ENCODE measurements at regions not wholly inside any gene's neighbourhood (a gene's known extent, or its start where the extent isn't known, plus 50 kb on each side); places are given as distances from the start of the nearest gene placed in this dataset.

DNA sequence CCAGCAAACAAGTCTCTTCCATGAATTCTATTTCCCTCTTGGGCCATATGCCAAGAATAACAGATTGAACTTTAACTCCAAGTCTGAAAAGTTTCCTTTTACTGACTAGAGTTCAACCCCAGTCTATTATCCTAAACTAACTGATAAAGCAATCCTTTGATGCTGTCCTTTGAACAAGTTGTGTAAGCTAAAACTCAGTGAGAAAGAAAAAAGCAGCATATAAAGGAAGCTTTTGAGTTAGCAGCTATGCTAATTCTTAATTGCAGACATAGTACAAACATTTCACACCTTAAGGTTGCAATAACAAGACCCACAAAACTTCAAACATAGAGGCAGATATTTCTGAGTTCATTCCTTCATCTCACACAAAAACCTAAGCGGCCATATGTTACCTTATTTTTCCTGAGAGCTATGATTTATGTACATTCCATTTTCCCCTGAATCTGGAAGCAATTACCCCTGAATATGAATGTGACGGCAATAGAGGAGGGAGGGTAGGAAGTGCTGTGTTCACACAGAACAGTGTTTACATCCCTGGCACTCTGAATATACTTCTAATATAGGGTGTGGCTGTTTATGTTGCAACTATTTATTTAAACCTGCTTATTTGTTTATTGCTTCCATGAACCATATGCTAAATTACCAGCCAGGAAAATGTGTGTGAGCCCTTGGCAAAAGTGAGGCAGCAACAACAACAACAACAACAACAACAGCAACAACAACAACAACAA is 180.6 kb downstream of the IRS1 start:
- DNase-seq = no peak

DNA sequence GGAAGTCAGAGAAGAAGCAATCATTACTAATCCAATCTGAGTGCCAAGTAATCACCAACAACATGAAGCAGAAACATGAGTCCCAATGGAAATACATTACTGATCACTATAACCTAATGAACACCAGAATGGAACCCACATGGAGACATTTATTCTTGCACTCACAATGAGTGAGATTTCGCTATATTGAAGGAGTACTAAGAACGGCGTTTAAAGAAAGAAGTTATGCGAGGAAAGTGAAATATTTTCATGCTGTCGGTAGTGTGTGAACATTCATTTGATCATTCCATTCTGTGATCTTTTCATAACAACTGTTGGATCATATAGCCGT is 181.1 kb downstream of the IRS1 start:
- DNase-seq = no peak

DNA sequence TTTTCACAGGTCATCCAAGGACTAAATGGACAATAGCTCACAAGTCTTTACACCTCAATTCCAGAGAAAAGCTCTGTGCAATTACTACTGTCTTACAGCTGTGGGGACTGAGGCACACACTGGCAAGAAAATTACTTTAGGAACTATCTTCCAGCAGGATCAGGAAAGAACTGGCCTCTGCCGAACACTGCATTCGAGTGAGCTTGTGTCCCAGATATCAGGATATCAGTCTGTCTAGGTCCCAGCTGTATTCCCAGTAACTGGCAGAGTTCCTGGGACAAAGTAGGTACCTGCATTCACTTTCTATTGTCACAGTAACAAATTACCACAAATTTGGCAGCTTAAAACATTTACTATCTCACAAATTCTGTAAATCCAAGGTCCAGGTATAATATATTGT is 183.7 kb downstream of the IRS1 start:
- DNase-seq = no peak

DNA sequence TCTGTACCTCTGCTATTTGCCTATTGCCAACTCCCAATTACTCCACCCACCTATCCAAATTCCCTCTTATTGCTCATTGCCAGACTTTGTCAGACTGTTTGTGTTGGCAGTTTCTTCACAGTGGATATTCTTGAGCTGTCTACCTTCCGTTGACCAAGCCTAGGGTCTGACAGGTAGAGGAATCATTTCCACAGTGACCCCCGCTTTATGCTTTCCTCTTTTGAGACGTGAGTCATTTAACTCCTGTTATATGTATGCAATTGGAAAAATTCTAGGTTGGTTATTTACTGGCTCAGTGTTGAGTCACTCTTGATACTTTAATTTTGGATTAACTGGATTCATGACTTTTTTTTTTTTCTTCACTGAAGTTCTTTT is 187.7 kb downstream of the IRS1 start:
- DNase-seq = no peak

DNA sequence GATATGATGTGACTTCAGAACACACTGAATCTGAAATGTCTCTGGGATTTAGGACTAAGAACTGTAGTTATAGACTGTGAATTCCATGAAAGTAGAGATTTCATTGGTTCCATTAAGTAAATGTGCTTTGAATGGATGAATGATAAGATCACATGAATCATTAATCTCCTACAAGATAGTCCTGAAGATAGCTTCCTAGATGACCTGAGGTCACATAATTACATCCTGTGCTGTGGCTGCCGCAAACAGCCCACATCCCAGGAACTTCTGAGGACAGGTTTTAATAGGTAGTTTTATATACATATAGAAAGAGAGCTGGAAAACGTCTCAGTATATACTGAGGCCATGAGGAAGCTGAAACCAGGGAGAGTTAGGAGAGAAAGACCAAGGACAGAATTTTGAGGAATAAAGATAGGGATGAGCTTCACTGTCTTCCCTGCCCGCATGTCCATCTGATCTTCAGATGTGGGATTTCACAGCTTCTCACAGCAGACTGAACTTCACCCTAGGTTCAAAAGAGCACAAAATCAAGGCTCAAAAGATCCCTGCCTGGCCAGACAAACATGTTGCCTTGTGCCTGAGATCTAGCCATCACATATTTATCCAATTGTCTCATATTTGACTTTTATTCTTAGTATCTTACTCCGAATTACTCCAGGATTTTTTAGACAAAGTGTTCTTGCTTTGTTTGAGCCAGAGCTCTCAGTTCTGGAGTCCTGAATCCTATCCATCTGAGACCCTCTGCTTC is 188.2 kb downstream of the IRS1 start:
- DNase-seq = no peak

DNA sequence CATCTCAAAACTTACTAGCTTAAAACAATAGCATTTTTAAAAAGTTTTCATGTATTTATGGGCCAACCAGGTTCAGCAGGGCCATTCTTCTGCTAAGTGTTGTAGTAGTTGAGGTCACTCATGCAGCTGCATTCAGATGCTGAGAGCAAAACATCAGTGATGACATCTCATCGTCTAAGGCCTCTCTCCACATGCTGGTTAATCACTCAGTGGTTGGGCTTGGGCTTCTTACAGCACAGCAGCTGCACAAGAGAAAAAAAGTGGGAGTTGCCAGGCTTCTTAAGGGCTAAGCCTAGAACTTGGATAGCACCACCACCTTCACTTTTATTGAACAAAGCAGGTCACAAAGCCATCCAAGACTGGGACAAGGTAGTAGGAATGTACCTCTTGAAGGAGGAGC is 190.3 kb downstream of the IRS1 start:
- DNase-seq = no peak

DNA sequence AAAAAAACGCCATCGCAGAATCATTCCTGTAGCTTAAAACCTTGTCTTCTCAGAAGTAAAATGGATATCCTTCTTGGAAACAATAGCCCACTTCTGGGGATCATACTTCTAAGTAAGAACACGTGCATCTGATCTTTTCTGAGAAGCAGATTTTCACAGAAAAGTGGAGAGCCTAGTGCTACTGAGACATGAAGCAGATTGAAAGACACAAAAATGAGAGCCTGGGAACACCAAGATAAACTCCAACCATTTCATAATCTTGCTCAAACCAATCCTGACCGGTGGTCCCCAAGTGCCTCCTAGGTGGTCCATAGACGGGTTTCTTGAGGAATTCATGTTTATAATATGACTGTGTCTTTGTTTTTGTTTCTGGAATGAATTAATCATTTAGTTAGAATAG is 191.2 kb downstream of the IRS1 start:
- DNase-seq = no peak

DNA sequence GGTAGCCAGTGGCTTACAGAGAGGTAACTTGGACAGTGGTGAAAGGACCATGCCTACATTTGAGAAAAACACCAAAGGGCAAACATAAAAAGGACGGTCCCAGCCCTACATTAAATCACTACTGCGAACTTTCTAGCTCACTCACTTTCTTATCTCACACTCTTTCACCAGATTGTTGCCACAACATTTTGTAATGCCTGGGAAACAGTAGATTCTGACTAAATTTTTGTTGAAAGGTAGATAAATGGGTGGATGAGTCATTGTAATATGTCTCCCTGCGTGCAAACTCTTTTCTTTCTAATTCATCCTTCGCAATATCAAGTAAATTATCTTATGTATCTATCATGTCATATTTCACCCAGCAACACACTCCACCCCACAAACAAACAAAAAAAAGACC is 192.2 kb downstream of the IRS1 start:
- DNase-seq = no peak

DNA sequence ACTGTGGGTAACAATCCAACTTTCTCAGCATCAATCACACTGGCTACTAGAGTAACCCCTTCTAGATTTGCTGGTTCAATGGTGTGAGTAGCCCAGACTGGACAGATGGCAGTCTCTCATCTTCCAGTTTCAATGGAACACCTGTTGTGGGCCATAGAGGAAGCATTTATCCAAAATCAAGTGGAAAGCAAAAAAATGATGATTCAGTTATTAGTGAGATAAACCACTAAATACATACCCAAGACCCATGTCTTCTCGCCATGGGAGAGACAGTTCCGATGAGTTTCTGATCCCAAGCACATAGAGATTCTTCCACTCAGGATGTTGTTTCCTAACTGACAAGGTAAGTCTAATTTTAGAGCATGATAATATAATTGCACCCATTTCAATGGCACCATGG is 194.0 kb downstream of the IRS1 start:
- DNase-seq = no peak

DNA sequence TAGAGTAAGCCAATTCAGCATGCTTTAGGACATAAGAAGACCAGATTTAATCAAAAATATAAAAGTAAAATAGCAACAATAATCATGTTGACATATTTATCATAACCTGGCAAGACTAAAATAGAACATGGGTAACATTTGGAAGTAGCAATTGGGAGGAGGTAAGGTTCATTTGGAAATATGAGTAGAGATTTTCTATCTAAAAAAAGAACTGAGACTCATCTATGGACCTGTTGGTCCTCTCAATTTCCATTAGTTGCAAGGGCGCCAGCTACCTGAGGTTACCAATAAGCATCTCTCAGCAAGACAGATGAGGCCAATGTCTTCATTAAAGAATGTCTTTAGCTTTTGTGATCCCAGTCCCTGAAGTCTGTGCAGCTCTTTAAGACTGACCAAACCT is 196.0 kb downstream of the IRS1 start:
- no peak for DNase-seq

DNA sequence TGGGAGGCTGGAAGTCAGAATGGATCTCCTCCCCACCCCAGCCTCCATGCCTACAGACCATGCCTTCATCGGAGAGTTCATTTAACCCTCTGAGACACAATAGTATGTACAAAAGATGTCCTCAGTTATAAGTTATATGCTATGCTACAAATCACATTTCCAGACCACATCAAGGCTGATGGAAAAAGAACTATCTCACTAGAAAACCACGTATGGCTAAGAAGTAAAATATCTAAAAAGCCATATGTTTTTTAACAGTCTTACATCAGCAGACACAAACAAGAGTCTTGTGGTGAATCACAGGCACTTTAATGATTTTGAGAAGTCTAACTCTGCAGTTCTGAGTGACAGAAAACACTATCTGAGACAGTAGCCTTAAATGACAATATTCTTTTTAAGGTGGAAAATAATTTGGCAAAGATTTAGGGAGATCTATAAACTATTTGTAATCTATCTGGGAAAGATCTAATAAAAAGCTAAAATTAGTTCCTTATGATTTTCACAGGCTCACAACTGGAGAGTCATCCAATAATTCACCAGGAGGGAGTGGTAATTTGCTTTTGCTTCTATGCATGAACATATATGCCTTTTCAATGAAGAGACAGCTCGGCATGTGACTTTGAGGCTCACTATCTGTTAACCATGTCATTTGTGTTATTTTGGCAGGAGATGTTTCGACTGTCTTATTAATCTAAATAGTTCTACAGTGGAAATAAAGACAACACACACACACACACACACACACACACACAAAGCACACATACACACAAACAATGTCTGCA is 197.5 kb downstream of the IRS1 start:
- no peak for DNase-seq

DNA sequence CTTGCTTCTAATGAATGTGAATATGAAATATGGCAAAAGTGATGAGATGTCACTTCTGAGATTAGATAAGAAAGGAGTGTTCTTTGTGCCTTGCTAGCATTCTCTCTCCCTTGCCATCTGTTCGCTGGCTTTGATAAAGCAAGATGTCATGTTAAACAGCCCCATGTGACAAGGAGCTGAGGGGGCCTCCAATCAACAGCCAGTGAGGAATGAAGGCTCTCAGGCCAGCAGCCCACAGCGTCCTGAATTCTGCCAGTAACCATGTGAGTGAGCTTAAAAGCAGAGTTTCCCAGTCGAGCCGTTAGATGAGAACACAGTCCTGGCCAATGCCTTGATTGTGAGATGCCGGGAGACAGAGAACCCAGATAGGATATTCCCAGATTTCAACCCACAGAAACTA is 198.8 kb downstream of the IRS1 start:
- no peak for DNase-seq

DNA sequence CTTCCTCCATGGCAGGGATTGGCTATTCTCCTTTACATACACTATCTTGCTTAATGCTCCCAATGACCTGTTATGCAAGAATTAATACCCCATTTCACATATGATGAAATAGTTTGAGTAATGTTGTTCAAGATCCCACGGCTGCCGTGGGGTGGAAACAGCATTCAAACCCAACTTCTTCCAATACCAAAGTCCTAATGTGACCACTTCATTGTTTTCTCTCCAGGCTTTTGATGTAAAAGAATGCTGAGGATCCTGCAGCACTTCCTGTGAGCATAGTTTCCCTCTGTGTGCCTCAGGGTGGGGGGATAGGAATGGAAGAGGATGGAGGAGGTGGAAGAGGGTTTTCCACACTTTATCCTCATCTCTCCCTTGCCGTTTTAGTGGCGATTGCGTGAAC is 199.4 kb downstream of the IRS1 start:
- no peak for DNase-seq

DNA sequence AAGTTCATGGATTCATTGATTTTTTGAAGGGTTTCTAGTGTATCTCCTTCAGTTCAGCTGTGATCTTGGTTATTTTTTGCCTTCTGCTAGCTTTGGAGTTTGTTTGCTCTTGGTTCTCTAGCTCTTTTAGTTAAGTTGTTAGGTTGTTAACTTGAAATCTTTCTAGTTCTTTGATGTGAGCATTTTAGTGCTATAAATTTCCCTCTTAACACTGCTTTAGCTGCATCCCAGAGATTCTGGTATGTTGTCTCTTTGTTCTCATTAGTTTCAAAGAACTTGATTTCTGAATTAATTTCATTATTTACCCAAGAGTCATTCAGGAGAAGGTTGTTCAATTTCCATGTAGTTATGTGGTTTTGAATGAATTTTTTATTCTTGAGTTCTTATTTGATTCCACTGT is 210.6 kb downstream of the IRS1 start:
- DNase-seq = no peak

DNA sequence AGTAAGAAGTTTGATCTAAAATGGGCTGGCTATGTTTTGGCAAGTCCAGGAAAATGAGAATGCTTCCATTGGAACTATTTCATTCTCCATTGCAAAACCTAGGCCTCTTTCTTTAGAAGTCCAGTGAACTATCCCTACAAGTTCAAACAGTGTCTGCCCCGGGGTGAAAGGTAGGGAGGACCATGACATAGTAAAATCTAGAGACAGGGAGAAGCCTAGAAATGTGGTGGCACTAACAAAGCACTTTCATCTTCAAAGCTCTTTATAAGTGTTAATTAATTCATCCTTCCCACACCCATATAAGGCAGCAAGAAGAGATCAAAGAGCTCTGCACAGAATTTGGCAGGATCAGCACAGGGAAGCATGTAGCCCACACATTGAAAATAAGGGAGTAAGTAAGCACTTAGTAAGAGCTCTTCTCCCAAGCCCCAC is 214.5 kb downstream of the IRS1 start:
- no peak for DNase-seq

DNA sequence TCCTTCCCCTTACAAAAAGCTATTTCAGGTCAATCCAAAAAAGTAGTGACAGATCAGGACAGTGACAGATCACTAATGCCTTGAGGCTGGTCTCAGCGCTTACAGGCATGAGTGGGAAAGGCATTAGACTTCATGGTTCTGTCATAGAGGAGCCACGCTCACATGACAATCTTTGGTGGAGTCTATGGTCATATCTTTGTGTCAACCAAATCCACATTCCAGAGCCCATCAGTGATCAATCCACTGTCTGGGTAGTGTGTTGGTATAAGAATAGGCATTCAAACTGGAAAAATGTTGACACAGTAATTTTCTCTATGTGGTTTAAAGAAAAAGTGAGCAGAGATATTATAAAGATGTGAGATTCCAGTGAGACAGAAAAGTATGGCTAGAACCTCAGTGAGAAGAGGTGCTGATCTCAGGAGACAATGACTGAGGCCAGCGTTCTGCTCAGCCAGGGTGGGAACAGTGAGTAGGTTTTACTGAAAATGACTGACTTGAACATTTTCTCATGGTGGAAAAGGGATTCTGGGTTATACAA is 215.0 kb downstream of the IRS1 start:
- no peak for DNase-seq

DNA sequence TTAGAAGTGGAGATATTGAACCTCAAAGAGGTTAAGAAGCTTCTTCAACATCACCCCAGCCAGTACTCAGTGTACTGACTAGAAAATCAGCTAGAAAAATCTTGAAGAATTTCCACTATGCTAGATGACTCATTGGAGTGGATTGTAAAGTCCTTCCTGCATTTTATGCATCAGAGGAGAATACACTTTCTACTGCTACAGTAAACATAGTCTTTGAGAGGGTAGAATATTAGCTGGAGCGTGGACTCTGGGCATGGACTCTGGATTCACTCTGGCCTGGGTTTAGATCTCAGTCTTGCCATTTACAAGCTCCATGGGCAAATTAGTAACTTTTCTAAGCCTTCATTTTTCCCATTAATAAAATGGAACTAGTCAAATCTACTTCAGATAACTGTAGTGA is 215.9 kb downstream of the IRS1 start:
- DNase-seq = no peak

DNA sequence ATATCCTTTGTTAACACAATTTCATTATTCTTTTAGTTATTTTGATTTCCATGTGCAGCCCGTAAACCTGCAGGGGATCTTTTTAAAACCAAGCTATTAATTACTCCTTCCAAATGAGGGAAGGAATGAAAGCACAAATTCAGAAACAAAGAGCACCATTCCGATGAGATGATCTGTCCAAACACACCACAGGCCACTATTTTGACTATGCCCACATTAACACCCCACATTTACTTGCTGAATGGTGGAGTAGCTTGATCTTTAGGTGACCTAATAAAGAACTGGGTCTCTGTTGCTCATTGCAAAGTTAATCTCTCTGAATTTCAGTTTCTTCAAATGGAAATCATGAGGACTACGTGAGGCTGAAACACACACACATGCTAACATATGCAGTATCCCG is 218.0 kb downstream of the IRS1 start:
- no peak for DNase-seq

DNA sequence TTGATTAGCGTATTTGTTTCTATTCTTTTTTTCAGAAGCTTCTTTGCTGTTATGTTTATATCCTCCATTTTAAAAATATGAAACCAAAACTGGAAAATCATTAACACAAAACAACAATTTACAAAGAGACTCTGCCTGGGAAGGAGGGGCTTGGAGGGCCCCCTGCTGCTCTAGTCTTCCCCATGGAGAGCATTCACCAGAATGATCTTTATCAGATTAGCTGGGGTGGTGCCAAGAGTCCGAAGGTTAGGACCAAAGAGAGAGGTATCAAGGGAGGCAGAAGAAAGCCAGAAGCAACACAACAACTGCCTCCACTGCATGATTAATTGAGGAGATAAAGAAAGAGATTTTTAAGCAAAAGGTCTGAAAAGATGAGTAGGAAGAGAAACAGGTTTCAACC is 218.6 kb downstream of the IRS1 start:
- no peak for DNase-seq

DNA sequence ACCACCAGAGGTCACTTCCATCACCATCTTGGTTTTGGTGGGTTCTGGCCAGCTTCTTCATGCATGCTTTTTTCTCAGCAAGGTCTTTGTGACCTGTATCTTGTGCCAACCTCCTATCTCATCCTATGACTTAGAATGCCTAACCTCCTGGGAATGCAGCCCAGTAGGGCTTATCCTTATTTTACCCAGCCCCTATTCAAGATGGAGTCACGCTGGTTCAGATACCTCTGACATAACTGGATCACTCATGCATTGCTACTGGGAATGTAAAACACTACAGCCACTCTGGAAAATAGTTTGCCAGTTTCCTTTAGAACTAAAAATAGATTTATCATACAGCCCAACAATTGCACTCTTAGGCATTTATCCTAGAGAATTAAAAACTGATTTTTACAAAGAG is 219.2 kb downstream of the IRS1 start:
- DNase-seq = no peak

DNA sequence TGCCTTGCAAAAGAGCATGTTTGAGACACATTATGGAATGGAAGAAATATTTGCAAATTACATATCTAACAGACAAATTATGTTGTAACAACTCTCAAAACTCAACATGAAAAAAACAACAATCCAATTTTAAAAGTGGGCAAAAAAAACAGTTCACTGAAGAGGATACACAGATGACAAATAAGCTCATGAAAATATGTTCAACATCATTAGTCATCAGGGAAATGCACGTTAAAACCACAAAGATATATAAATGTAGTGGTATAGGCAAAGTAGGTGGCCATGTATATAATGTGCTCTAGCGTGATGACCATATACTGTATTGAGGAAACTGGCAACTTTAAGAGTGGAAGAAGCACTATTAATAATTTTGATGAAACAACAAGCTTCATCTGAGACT is 220.1 kb downstream of the IRS1 start:
- DNase-seq = no peak

DNA sequence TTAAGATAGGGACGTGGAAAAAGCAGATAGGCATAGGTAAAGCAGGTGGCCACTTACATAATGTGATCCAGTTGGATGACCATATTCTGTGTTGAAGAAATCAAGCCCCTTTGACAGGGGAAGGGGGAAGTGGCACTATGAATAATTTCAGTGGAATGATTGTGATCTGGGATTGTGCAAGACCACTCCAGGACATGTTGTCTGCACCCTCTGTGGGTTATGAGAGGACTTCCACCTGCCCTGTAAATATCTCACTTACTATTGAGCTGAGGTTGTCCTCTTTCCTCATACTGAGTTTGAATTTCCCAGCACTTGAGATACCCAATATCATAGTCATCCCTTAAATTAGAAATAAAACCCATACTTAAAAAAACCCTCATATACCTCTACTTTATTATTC is 220.7 kb downstream of the IRS1 start:
- DNase-seq = no peak

DNA sequence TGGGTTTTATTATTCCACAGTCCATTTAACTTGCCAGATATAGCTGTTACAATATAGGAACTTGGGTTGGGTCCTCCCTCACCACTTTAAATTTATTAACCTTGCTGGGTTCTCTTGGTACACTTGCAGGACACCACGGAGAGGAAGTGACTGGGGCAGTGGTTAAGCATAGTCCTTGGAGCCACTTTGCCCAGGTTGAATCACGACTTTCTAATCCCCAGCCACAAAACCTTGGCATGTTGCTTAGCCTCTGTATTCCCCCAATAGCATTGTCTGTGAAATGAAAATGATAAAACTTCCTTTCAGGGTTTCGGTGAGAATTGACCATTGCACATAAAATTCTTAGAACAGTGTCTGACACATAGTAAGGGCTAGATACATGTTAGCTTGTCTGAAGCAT is 221.2 kb downstream of the IRS1 start:
- no peak for DNase-seq

DNA sequence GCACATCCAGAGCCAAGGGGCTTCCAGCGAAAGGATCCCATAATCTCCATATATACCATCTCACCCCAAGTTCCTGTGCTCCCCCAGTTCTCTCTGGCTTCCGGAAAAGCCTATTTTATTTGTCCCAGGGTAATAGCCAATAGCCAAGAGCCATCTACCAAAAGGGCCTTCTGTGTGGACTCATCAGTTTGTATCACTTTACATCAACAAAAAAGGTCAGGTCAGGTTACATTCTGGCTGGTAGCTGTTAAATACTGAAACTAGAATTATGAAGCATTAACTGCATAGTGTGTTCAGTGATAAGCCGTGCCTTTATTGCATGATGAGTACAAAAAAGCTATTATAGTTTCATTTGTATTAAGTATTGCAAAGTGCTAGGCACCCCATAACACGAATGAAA is 223.7 kb downstream of the IRS1 start:
- DNase-seq = no peak
